Erythroblast (primary cell): ENCODE measurements at regions not wholly inside any gene's neighbourhood (a gene's known extent, or its start where the extent isn't known, plus 50 kb on each side); places are given as distances from the start of the nearest gene placed in this dataset.

Source experiments
- GATA1 ChIP-seq: IDR thresholded peaks from 2 replicates; pipeline ENCODE4 v1.6.1; 2011; ENCODE audit warnings: low read depth, mild to moderate bottlenecking, control low read depth, low read length, moderate library complexity
- POLR2A ChIP-seq: IDR thresholded peaks from 2 replicates; pipeline ENCODE4 v1.6.1; 2011; ENCODE audit warnings: mild to moderate bottlenecking, low read length

DNA sequence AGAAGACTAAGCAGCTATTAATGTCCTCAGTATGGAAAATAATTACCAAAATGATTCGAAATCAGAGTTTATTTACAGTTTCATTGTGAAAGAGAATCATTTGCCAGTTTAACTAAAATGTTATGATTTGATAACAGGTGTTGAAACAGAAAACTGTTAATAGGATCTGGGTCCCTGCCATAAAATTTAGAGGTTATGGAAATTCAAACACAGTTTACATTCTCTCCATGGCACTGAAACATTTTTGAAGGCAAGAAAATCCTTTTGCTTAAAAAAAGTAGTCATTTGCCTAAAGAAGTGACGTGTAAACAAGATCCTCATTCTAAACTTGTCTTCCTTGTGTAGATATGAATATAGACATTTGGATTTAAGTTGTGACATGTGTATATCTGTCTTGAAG lies 743.8 kb downstream of the SLC4A3 start:
- TF ChIP-seq POLR2A (no peak), GATA1 (no peak)
